Fibroblast of lung (primary cell): ENCODE measurements at regions not wholly inside any gene's neighbourhood (a gene's known extent, or its start where the extent isn't known, plus 50 kb on each side); places are given as distances from the start of the nearest gene placed in this dataset.

Experiments
- DNase-seq, 2 donors: peaks; one replicate each; pipeline versions ENCODE4 v3.0.0 to v3.0.0-alpha.2; 2010; ENCODE audit warnings: low read depth in 2 of 2
- H2AFZ ChIP-seq: 2 replicates; pipeline ENCODE4 v1.5.1; 2012; ENCODE audit warnings: low read length, control low read depth, inconsistent platforms
- H3K27ac ChIP-seq: 2 replicates; pipeline ENCODE4 v1.5.1; 2011; ENCODE audit warnings: low read length, control low read depth; ENCODE audit not compliant: insufficient read depth
- H3K27me3 ChIP-seq: 2 replicates; pipeline ENCODE4 v1.5.1; 2011; ENCODE audit warnings: mild to moderate bottlenecking, low read length; ENCODE audit not compliant: control insufficient read depth, insufficient read depth
- H3K36me3 ChIP-seq: 2 replicates; pipeline ENCODE4 v1.5.1; 2011; ENCODE audit warnings: low read length; ENCODE audit not compliant: control insufficient read depth, insufficient read depth
- H3K4me1 ChIP-seq: 2 replicates; pipeline ENCODE4 v1.5.1; 2011; ENCODE audit warnings: low read length; ENCODE audit not compliant: control insufficient read depth, insufficient read depth; ENCODE audit errors: extremely low read depth
- H3K4me2 ChIP-seq: 2 replicates; pipeline ENCODE4 v1.5.1; 2011; ENCODE audit warnings: low read length, control low read depth; ENCODE audit not compliant: insufficient read depth; ENCODE audit errors: extremely low read depth
- H3K4me3 ChIP-seq, 4 experiments: fragments of 200-600 bp in 1 of 4; sonication (generic) in 1 of 4; replicated peaks in 1 of 4; 2 replicates each; pipeline ENCODE4 v1.5.1; 2011 to 2016; ENCODE audit warnings: low read length in 4 of 4, low read depth in 3 of 4, mild to moderate bottlenecking in 3 of 4, control low read depth in 2 of 4, inconsistent platforms in 1 of 4, mixed read lengths in 1 of 4; ENCODE audit not compliant: insufficient read depth in 1 of 4; ENCODE audit errors: control extremely low read depth in 1 of 4
- H3K79me2 ChIP-seq: 2 replicates; pipeline ENCODE4 v1.5.1; 2012; ENCODE audit warnings: mild to moderate bottlenecking, low read length, inconsistent platforms; ENCODE audit not compliant: control insufficient read depth, insufficient read depth
- H3K9ac ChIP-seq: 2 replicates; pipeline ENCODE4 v1.5.1; 2011; ENCODE audit warnings: mild to moderate bottlenecking, low read length, control low read depth; ENCODE audit not compliant: insufficient read depth
- H3K9me3 ChIP-seq: 2 replicates; pipeline ENCODE4 v1.5.1; 2012; ENCODE audit warnings: low read depth, low read length; ENCODE audit not compliant: control insufficient read depth, insufficient read depth
- H4K20me1 ChIP-seq: 2 replicates; pipeline ENCODE4 v1.5.1; 2011; ENCODE audit warnings: low read length; ENCODE audit not compliant: control insufficient read depth, insufficient read depth; ENCODE audit errors: extremely low read depth
- CTCF ChIP-seq, 2 donors: IDR thresholded peaks in 1 of 2; conservative IDR thresholded peaks in 1 of 2; 1 replicate in 1 of 2; 2 replicates in 1 of 2; pipeline ENCODE4 v1.5.1; 2011 to 2012; ENCODE audit warnings: low read length in 2 of 2, control low read depth in 1 of 2, inconsistent platforms in 1 of 2, low read depth in 1 of 2, mild to moderate bottlenecking in 1 of 2
- EZH2 ChIP-seq: IDR thresholded peaks from 2 replicates; pipeline ENCODE4 v1.5.1; 2012; ENCODE audit warnings: low read length, control low read depth, mild to moderate bottlenecking; ENCODE audit errors: missing control alignments

DNA sequence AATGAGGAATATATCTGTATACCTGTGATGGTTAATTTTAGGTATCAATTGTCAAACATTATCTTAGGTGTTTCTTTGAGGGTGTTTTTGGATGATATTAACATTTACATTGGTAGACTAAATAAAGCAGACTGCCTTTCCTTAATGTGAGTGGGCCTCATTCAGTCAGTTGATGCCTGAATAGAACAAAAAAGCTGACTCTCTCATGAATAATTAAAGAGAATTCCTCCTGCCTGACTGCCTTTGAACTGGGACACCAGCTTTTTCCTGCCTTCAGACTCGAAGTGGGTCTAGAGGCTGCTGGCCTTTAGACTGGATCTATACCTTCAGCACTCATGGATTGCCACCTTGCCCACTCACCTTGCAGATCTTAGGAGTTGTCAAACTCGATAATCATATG, 117.9 kb upstream of the TMEM168 start:
- H3K9ac ChIP-seq: no peak overlapping the region
- no peaks in the 10 kb centered on the region for H3K79me2 ChIP-seq
- no peak overlapping the region for H3K4me3 ChIP-seq
- H3K36me3 ChIP-seq: no peaks in the 10 kb centered on the region
- H3K27ac ChIP-seq: no peak overlapping the region
- DNase-seq: no peak
- H3K27me3 ChIP-seq: no peaks in the 10 kb centered on the region
- H3K4me1 ChIP-seq: no peaks in the 10 kb centered on the region
- no peak overlapping the region for H3K4me2 ChIP-seq
- TF ChIP-seq CTCF (conservative IDR thresholded peaks at IDR 0.05 in 1 of 2, IDR thresholded peaks at IDR 0.05 in 1 of 2; ENCODE audit: low read depth in 1 of 2, low read length in 2 of 2) (no peak), EZH2 (no peak)
- H2AFZ ChIP-seq: no peak overlapping the region
- no peaks in the 10 kb centered on the region for H3K9me3 ChIP-seq
- no peaks in the 10 kb centered on the region for H4K20me1 ChIP-seq

GRCh38 chr7:112907658-112908057, 117.5 kb upstream of the TMEM168 start:
- no peaks in the 10 kb centered on the region for H3K79me2 ChIP-seq
- no peak for TF ChIP-seq CTCF (conservative IDR thresholded peaks at IDR 0.05 in 1 of 2, IDR thresholded peaks at IDR 0.05 in 1 of 2; ENCODE audit: low read depth in 1 of 2, low read length in 2 of 2)
- TF ChIP-seq EZH2: no peak

GRCh38 chr7:112905950-112906349, 115.8 kb upstream of the TMEM168 start:
- Histone ChIP-seq H3K9ac (no peak overlapping the region), H3K4me3 (no peak overlapping the region), H4K20me1 (no peaks in the 10 kb centered on the region), H3K27me3 (no peaks in the 10 kb centered on the region), H3K27ac (no peak overlapping the region), H3K9me3 (no peaks in the 10 kb centered on the region), H3K4me1 (no peaks in the 10 kb centered on the region), H3K4me2 (no peak overlapping the region), H3K36me3 (no peaks in the 10 kb centered on the region), H3K79me2 (no peaks in the 10 kb centered on the region), H2AFZ (no peak overlapping the region)
- TF ChIP-seq EZH2: no peak
- TF ChIP-seq CTCF (conservative IDR thresholded peaks at IDR 0.05 in 1 of 2, IDR thresholded peaks at IDR 0.05 in 1 of 2; ENCODE audit: low read depth in 1 of 2, low read length in 2 of 2): no peak
- DNase-seq: no peak

More at GRCh38 chr7:112907658-112908057, 117.5 kb upstream of the TMEM168 start:
- no peak overlapping the region for H2AFZ ChIP-seq
- H3K36me3 ChIP-seq: no peaks in the 10 kb centered on the region
- DNase-seq: no peak
- H3K4me3 ChIP-seq: no peak overlapping the region
- no peak overlapping the region for H3K4me2 ChIP-seq
- no peaks in the 10 kb centered on the region for H3K27me3 ChIP-seq
- no peaks in the 10 kb centered on the region for H3K9me3 ChIP-seq
- H4K20me1 ChIP-seq: no peaks in the 10 kb centered on the region
- no peak overlapping the region for H3K27ac ChIP-seq
- no peak overlapping the region for H3K9ac ChIP-seq
- H3K4me1 ChIP-seq: no peaks in the 10 kb centered on the region
